Adrenal gland (tissue), 5 donors: ENCODE measurements at regions not wholly inside any gene's neighbourhood (a gene's known extent, or its start where the extent isn't known, plus 50 kb on each side); places are given as distances from the start of the nearest gene placed in this dataset.

Experiments
- CTCF ChIP-seq, 6 experiments: fragments of 450-650 bp in 4 of 6; fragments of 200-600 bp in 2 of 6; sonication (generic) in 1 of 6; IDR thresholded peaks; 1 replicate in 5 of 6; 2 replicates in 1 of 6; pipeline versions ENCODE4 v1.5.1 to v1.8.0; 2016 to 2021; ENCODE audit warnings: antibody characterized with exemption in 6 of 6, mild to moderate bottlenecking in 2 of 6, moderate library complexity in 1 of 6
- POLR2A ChIP-seq, 2 donors: fragments of 450-650 bp; IDR thresholded peaks; one replicate each; pipeline ENCODE4 v1.6.1; 2017; ENCODE audit warnings: antibody characterized with exemption in 2 of 2, mild to moderate bottlenecking in 2 of 2, moderate library complexity in 1 of 2
- donor health status: DM: no; HTN: no; CAD: no.

GRCh38 chr16:86948046-86948445, 369.1 kb downstream of the C16orf95 start:
- TF ChIP-seq CTCF (IDR thresholded peaks at IDR 0.05) (no peak), POLR2A (IDR thresholded peaks at IDR 0.05) (no peak)
